DMS153 (cell line): ENCODE measurements at regions not wholly inside any gene's neighbourhood (a gene's known extent, or its start where the extent isn't known, plus 50 kb on each side); places are given as distances from the start of the nearest gene placed in this dataset.

Experiments used
- DNase-seq: peaks from one replicate; lab custom pipeline; 2025; lab: John Stamatoyannopoulos, UW

DNA sequence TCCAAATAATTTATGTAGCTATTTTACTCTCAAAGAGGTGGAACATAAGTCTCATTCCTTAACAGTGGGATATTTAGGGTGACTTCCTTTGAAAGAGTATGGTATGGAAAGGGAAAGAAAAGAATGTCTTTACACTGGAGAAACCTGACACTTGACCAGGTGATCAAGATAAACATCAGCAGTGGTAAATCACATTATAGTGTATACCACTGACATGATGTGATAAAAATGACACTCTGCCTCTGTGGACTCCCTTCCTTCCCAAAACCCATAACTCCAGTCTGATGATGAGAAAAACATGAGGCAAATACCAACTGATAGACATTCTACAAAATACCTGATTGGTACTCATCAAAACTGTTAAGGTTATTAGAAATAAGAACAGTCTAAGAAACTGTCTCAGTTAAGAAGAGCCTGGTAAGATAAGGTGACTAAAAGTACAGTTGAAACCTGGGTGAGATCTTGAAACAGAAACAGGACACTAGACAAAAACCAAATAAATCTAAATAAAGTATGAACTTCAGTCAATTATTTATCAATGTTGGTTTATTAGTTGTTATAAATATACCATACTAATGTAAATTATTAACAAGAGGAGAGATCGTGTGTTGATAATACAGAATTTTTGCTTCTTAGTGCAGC is 144.2 kb upstream of the PCDH18 start:
- DNase-seq: no peak

DNA sequence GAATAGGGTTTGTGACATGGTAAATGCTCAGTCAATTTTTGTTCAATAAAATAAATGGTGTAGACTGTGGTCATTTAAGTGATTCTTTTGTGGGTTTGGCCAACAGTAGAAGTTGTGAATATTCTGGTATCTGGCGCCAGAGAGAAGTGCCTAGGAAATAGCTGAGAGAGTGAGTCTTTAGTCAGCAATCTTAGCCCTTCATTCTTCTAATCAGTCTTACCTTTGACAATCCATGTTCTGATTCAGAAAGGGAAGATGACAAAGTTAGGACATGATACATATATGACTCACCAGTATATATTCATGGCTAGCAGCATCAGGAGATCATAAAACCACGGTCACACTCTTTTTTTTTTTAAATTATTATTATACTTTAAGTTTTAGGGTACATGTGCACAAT is 141.8 kb upstream of the PCDH18 start:
- no peak for DNase-seq

DNA sequence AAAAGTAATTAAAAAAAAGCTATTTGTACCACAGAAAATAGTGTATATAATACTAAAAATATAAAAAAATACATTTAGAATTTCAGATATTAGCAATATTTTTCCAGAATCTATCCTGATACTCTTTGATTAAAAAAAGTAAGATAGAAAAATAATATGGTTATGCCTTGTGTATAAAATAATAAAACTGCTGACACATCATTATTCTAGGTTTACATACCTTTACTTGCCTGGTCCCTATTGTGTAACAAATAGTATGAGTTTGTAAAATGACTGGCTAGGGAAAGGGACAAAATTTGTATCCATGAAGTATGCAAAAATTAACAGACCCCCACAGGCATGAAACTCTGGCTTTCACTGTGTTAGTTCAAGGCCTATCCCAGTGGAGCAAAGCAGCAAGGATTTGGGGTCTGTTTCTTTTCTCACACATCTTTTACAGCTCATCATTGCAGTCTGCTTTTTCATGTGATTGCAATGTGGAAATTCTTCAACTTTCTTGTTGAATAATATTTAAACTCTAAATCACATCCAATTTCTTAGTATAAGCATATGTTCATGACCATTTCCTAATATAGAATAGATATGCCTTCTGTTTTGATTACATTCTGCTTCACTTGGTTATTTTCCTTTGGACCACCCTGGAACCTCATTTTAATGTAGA is 136.7 kb upstream of the PCDH18 start:
- DNase-seq: no peak

DNA sequence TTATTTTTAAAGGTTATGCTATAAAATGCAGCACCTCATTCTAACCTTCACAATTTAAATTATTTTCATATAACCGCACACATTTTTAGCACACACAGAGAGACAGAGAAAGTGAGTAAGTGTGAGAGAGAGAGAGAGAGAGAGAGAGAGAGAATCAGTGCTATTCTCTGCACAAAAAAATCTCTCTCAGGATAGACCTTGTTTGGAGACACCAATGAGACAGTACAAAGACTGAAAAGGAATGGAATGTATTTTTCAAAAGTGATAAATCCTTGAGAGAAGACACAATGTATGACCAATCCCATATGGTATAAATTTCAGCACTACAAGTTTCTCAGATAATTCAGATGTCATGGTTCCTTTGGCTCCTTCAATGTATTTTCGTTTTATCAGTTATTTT is 132.1 kb upstream of the PCDH18 start:
- DNase-seq: no peak

DNA sequence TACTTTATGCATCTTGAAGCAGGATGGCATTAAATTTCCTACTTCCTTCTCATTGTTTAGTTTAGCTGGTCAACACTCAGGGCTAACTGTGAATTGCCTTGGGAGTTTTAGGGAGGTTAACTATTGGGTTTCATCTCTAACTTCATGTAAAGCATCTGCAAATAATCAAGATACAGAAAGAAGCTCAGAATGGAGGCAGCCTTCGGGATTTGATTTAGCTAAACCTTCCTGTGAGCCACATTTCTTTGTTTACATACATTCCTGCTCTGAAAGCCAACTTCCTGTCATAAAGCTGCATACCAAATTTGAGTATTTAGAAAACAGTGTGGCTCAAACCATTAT is 131.7 kb upstream of the PCDH18 start:
- peak; percentile 58 for DNase-seq

DNA sequence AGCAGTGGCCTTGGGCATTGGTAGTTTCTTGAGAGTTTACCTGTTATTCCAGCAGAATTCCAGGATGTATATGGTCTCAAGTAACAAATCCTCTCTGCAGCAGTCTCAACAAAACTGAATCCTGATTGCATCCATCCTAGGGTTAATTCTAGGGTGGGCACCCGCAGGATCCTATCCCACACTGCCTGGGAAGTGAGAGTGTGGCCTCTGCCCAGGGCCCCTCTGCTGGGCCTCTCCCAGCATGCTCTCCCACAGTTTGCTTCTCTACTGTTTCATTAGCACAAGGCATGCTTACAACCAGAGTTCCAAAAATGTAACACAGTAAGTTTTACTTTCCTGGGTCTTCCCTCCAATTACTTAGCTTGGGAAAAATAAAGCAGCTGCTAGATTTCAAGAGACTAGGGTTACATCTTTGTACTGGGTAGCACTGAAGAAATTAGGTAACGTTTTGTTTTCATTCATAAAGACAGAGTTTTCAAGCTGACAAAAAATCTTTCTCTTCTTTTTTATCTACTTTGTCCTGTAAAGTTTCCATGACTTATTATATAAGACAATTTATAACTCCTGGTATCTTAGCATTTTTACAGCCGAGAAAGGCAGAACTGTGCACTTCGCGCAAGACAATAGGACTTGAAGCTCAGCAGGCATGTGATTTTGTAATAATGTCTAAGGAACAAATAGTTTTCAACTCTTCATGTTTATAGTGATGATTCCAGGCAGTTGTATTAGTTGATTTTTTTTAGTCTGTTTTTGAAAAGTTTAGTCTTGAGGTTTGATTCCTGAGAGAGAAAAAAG is 131.2 kb upstream of the PCDH18 start:
- DNase-seq: no peak

DNA sequence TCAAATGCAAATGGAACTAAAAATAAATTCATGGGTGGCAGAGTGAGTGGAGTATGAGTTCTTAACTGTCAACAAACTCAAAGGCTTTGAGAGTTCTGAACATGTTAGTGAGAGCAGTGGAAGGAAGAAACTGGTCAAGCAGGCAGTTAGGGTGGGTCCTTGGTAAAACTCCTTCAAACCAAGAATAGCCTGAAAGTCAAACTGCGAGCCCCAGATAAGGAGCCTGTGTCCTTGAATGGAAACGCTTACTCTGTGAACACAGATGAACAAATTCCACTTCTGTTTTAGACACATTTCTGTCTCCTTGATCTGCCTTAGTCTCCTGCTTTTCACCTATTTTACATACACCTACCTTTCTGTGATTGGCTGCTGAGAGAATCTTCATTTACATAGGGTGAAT is 129.4 kb upstream of the PCDH18 start:
- no peak for DNase-seq

DNA sequence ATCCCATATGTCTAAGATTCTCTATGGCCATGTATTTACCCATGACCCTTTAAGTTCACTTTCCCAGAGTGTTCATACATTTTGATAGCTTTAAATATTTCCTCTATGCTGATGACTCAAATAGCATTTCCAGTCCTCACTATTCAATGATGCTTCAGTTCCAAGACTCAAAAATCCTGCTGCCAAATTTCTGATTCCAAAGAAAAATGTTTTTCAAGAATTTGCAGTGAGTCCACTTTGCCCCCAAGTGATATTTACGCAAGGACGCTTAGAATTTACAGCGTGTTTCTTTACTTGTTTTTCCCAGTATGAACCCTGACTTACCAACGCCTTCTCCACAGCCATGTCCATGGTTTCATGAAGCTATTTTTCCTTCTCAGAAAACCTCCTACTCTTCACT is 127.9 kb upstream of the PCDH18 start:
- DNase-seq: no peak

DNA sequence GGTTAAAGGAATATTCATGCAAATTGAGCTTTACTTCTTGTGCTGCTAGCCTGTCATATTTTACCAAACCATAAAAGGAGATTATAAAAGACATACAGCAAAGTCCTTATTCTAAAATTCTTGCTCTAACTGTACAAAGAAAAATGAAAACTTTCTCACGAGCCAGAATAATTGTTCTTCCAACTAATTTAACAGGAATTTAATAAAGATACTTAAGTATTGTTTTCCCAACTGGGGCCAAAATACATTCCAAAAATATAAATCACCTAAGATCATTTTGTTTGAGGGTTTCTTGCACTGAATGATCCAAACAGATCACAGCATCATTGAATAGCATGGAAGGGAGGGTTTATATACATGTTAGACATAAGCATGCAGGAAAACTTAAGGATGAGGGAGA is 127.1 kb upstream of the PCDH18 start:
- no peak for DNase-seq

DNA sequence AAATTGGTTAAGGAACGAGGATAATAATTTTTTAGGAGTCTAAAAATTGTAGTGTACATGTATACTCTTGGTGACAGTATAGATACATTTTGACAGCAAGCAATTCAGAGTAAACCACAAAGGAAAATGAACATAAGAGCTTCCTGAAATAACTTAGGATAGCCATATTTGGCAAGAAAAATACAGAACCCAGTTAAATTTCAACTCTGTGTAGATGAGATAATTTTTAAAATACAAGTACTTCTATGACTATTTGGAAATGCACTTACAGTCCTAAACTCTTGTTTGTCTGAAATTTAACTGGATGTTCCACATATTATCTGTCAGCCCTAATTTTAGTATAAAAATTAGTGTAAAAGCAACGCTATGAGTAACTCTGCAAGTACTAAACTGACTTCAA is 124.4 kb upstream of the PCDH18 start:
- DNase-seq: no peak

DNA sequence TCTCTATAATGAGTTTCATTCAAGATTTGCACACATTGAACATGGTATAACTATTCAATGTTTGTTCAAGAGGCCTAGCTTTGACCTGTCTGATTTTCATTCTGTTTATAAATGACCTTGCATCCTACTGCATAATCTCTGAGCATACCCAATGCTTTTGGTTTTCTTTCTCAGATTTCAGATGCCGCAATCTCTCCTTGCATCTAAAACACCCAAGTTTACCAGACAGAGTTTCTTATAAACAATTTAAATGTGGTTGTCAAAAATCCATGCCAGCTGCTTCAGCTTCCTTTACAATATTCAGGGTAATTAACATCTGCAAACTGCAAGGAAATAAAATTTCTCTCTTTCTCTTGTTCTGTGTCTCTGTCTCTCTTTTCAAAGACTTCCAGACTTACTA is 123.0 kb upstream of the PCDH18 start:
- DNase-seq: no peak

DNA sequence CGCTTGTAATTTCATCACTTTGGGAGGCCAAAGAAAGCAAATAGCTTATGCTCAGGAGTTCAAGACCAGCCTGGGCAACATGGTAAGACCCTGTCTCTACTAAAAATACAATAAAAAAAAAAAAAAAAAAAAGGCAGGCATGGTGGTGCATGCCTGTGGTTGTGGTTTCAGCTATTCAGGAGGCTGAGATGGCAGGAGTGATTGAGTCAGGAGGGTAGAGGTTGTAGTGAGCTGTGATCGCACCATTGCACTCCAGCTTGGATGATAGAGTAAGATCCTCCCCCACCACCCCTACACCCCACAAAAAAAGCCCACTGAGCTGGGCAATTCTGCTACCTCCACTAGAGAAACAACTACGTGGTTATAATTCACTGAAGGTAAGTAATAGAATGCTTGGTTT is 118.8 kb upstream of the PCDH18 start:
- DNase-seq: no peak

DNA sequence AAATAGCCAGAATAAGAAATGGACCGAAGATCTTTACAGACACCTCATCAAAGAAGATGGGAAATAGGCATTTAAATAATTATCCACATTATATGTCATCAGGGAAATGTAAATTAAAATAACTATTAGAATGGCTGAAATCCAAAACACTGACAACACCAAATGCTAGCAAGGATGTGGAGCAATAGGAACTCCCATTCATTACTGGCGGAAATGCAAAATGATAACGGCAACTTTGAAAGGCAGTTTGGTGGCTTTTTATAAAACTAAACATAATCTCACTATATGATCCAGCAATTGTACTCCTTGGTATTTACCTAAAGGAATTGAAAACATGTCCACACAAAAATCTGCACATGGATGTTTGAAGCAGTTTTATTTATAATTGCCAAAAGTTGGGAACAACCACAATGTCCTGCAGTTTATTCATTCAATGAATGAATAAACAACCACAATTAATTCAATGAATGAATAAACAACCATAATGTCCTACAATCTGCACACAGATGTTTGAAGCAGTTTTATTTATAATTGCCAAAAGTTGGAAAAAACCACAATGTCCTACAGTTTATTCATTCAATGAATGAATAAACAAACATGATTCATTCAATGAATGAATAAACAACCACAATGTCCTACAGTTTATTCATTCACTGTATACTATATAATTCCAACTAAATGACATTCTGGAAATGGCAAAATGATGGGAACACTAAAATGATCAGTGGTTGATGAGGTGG is 117.6 kb upstream of the PCDH18 start:
- no peak for DNase-seq

DNA sequence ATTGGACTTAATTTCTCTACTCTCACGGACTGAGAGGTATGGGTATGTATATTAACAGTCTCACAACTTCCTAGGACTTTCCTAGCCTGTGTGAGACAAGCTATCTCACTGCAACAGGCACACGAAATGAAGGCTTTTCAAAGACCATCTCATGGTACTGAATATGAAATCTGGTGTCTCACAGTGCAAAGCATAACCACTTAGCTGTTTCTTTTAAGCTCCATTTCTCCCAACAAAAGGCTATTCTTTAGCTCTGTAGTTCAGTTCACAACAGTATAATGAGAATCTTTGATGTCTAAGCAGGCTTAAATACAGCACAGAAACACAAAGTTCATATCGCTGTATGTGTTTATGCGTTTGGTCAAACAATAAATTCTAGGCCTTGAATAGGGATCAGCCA is 116.2 kb upstream of the PCDH18 start:
- no peak for DNase-seq

DNA sequence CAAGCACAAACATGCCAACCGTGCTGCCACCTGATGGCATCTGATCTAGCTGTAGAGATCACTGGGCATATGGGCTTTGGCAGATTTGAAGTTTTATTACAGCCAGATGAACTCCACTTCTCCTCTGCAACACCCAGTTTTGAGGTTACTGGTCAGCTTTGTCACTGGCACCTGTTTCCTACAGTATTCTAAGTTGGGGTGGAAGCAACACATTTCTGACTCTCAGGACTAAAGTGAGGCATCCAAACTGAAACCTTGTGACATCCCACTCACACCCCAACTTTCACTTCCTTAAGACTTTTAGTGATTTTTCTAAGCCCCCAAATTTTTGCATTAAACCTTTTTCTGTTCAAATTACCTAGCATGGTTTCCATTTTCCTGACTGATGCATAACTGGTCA is 115.1 kb upstream of the PCDH18 start:
- DNase-seq: no peak

DNA sequence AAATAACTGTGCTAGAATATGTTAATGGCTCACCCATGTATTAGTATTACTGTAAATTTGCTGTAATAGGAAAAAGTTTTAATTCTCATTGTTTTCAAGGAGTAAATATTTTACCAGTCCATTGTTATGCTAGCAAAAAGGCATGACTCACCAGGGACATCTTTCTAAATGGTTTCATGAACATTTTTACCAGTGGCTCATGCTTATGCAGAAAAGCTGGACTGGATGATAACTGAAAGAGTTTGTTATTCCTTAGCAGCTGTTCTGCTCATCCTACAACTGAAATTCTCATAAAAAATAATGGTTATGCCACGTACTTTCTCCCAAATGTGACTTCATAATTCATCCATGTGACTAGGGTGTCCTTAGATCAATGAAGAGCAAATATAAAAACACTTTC is 111.9 kb upstream of the PCDH18 start:
- DNase-seq: no peak

DNA sequence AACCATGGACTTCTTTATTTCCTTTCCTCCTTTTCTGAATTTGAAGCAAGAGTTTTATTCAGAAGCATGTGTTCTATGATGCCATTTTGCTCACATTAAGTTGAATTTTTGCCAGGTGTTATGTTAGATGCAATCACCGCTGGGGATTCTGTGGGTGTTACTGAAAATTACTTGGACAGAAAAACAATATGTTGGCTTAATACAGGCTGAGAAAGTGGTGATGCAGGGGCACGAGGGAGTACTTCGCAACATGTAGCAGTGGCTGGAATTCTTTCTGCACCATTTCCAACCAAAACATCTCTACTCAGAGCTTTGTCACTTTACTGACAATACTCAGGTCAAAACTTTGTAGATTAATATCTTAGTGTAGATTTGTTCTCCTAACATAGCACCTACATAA is 109.2 kb upstream of the PCDH18 start:
- DNase-seq: no peak

DNA sequence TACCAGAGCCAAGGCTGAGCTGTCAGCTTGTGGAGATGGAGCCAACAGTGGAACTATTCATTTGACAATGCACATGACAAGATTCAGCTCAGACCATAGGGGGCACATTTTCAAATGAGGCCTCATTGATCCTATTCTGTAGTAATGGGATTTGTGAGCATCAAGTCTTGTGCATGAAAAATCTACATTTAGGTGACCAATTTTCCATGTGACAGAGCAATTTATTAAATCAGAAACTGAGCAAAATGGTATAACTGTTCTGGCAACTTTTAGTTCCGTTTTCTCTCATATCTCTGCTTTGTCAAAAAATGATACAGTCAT is 108.5 kb upstream of the PCDH18 start:
- no peak for DNase-seq

DNA sequence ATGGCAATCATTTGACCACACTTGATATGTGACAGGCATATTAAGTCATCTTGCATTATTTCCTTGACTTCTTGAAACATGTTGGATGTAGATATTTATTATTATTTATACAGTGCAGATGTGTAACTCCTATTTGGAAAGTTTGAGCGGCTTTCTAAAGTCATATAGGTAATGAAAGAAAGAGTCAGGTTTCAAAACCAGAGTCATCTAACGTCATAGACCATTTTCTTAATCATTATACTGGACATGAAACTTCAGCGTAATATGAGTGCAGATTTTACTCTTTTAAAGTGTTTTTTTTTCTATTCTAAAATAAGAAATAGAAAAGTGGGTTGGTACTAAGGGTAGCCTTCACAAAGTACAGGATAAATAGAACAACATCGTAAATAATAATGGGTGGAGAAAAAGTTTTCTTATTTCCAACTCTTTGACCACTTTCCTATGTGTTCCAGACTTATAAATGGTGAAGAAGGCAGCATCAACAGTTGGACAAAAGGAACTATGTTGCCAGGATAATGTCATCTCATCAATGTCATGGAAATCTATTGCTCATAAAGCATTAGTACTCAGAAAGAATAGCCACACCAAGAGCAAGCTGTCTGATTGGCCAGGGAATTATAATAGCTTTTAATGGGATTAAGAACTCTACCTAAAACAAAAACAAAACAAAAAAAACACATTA is 108.0 kb upstream of the PCDH18 start:
- no peak for DNase-seq

DNA sequence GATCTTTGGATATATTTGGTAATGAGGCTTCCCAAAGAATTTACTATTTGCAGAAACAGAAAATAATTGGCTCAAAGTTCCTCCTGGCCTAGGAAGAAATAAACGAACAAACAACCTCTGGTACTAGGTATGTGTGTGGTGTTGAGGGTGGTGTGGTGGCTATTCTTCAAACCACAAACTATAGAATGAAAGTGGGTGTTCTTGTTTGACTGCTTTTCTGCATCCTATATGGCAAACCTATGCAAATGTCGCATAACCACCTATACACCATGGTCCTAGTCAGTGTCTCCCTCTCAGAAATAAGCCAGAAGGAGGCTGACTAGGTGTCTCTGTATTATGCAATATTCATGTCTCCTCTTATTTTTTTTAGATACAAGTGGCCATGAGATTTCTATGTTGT is 106.6 kb upstream of the PCDH18 start:
- no peak for DNase-seq

DNA sequence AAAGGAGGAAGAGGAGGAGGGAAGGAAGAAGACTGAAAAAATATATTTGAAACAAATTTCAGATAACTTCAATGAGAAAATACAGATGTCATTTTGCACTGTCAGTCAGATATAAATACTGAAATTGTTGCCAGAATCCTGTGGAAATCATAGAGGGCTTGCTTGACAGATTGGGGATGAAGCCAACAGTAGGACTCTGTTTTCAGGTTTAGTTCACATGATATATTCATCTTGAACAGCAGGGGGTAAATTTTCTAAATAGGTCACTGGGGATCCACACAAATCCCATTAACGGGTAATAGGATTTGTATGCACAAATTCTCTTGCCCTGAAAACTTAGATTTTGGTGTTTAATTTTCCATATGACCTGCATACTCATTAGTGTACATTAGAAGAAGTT is 103.3 kb upstream of the PCDH18 start:
- DNase-seq: no peak

DNA sequence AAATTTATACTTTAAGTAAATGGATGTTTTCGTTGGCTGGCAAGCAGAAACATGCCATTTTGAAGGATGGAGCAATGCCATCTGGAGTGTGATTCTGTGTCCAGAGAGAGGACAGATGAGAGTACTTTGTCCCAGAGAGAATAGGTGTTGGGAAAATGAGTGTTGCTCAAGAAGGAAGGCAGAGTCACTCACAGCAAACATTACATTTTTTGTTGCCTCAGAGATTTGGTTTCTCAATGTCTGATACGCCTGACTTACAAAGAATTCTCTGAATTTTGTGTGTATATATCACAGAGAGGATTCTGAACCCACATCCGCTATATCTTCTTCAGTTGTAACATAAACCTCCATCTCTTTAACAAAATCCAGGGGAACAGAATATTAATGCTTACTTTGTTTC is 102.8 kb upstream of the PCDH18 start:
- DNase-seq: no peak

DNA sequence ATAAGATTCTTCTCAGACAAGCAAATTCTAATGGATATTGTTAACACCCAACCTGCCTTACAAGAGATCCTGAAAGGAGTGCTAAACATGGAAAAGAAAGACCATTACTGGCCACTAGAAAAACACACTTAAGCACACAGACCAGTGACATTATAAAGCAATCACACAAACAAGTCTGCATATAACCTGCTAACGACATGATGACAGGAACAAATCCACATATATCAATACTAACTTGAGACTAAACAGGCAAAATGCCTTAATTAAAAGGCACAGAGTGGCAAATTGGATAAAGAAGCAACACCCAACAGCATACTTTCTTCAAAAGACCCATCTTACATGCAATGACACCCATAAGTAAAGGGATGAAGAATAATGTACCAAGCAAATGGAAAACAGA is 100.5 kb upstream of the PCDH18 start:
- DNase-seq: no peak
